HG02623 (cell line): ENCODE measurements at regions not wholly inside any gene's neighbourhood (a gene's known extent, or its start where the extent isn't known, plus 50 kb on each side); places are given as distances from the start of the nearest gene placed in this dataset.

Source experiments
- ATAC-seq: cut with Tn5 transposase; IDR thresholded peaks from one replicate; pipeline ENCODE4 v1.9.1; 2021; ENCODE audit warnings: moderate library complexity; ENCODE audit not compliant: unreplicated experiment

DNA sequence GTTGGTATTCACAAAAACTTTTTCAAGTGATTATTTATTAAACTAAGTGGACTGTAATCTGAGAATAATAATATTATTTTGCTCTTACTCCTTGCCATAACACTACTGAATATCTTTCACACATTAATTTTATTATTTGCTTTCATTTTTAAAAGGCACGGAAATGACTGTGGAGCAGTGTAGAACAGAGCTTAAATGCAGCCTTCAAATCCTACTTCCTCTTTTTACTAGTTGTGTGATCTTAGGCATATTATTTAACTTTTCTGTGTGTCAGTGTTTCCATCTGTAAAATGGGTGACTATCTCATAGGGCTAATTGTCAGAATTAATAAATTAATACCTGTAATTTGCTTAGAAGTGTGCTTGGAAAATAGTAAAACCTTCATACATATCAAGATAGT, 55.5 kb upstream of the SLC8A1 start:
- peak; percentile 79 for ATAC-seq

GRCh38 chr2:40510304-40510703, 58.4 kb upstream of the SLC8A1 start:
- ATAC-seq, result no peak

- no peak for ATAC-seq
Measured at GRCh38 chr2:40511661-40512213, 59.8 kb upstream of the SLC8A1 start.

- ATAC-seq, result no peak
Measured at GRCh38 chr2:40512256-40512655, 60.4 kb upstream of the SLC8A1 start.

DNA sequence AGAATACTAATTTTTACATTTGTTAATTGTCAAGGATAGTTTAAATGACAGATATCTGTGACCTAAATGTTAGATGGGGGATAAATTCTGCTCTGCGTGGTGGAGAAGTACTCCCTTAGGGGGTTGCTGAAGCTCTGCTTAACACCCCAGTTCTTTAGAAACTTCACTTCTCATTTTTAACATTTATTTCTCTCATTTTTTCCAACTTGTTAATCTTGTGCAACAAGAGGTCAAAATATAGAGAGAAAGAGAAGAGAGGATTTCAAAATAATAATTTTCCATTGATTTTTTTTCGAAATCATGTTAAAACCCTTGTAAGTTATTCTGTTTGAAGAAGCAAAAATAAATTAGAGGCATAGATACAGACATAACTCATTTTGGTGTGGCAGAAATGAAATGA, 61.3 kb upstream of the SLC8A1 start:
- ATAC-seq, result no peak

GRCh38 chr2:40516604-40517003, 64.7 kb upstream of the SLC8A1 start:
- ATAC-seq, result no peak

GRCh38 chr2:40528564-40528963, 76.7 kb upstream of the SLC8A1 start:
- ATAC-seq, result no peak

DNA sequence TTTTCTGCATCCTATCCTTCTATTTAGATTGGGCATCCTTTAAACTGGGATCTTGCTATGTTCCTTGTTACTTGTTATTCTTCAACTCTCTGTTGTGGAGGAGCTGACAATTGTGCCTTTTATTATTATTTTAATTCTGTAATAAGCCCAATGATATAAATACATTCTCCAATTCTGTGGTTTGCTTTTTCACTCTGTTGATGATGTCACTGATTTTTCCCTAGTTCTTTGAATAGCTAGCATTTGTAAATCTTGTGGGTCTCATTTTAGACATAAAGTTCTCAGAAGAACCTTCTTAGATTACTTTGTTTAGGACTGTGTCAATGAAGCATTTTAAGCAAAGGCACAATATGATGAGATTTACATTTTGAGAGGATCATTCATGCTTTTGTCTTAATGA, 79.5 kb upstream of the SLC8A1 start:
- ATAC-seq, result no peak

DNA sequence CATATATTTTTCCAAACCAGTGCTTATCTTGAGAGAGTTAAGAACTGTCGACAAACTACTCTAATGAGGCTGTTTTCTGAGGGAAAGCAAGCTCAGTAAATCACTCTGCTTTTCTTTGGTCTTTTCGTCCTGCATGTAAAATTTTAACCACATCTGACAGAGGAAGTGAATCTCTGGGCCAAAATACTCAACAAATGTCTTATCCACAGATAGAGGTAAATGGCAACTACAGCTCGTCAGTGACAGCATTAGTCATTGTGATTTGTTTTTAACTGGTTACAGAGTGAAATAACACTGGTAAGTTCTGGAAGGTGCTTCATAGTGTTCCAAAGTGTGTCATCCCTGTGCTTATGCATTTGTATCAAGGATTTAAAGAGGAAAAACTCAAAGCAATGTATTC, 82.6 kb upstream of the SLC8A1 start:
- ATAC-seq, result no peak

DNA sequence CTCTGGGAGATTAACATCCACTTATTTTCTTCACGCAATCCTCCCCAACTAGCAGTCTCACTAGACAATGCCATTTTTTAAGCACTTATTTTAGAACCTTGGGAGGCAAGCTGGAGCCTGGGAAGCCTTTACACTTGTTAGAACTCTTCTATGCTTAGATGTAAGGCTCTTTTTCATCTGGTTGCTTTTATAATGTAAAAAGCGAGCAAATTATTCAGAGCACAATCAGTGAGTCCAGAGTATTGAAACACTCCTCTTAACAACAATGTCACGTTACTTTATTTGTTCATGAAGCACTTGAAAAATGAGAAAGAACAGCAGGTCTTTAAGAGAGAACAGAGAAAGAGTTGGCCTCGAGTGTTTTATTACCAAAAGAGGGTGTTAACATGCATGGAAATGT, 84.1 kb upstream of the SLC8A1 start:
- ATAC-seq, result no peak

- no peak for ATAC-seq
Measured at GRCh38 chr2:40540026-40540425, 88.1 kb upstream of the SLC8A1 start.

- no peak for ATAC-seq
Measured at GRCh38 chr2:40543381-40543780, 91.5 kb upstream of the SLC8A1 start.

DNA sequence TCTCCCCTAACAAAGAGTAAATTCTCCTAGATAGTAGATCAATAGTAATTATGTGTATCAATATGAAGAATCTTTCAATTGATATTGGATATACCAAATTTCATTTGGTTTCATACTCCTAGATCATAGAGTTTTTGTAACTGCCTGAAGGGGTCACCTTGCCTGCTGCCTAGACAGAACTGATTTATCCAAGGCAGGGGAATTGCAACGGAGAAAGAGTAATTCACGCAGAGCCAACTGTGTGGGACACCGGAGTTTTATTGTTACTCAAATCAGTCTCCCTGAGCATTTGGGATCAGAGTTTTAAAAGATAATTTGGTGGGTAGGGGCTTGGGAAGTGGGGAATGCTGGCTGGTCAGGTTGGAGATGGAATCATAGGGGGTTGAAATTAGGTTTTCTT, 92.2 kb upstream of the SLC8A1 start:
- ATAC-seq, result no peak

DNA sequence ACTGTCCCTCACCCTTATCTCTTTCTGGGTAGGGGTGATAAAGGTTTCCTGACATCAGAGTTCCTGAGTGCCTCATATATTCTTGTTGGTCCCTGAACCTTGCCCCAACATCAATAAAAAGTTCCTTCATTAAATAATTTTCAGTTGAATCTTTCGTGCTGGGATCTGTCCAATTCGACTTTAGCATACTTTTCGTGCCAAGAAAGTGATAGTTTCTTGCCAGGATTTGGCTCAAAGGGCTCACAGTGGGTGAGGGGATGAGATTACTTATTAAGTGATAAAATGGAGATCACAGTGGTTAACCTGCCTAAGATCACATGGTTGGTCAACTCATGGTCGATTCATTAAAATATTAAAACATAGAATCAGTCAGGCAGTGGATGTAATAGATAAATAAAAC, 93.8 kb upstream of the SLC8A1 start:
- ATAC-seq, result no peak

DNA sequence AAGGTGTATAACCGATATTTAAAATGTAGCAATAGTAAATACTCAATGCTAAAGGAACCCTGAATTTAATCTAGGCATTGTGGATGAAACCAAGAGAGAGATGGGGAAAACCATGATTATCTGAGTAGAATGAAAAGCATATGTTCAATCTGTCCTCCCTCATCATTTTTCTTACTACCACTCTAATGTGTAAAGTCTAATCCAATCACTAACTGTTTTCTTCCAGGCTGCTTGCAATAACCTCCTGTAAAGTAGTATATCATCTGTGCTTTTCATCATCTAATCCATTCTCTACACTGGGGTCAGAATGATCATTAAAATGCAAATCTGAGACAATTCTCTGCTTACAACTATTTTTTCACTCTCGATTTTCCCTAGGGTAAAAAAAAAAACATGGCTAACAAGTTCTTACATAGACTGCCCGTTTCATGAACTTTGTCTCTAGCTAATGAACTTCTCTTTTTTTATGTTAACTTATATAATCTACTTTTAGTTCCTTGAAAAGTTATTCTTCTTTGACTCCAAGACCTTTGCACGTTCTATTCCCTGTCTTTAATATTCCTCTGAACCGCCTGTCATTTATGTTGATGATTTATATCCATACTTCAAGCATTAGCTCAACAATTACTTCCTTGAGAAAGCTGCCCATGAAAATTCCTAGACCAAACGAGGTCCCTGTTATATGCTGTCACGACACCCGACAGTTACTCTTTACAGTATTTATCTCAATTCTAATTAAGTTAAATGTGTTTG, 94.7 kb upstream of the SLC8A1 start:
- no peak for ATAC-seq

DNA sequence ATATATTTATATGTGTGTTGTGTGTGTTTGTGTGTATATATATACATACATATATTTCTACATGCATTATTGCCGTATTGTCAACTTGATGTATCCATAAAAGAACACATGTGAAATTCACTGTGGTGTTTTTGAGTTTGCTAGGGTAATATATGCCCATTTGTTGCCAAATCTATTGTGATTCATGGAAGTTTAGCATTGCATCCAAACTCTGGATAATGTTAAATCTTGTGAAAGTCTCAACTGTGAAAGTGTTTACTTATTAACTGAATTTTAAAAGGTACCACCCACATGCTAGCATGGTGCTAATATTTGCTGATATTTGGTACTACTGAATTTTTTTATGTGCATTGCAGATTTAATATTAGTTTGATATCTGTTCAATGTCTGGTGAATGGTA, 96.6 kb upstream of the SLC8A1 start:
- no peak for ATAC-seq

DNA sequence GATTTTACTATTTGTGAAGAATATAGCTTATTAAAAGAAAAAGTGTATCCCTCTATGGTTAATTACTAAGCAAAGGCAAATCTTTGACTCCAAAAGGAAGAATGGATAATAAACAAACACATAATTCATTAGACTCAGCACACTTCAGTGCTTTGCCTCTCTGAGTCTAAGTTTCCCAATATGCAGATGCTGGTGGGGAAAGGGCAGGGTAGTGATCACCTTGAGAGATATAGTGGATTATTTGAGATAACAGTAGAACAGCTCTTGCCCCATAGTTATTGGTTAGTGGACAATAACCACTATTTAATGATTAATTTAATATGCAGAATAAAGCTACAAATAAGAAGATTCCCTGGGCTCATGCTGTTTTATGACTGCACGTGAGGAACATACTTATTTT, 98.2 kb upstream of the SLC8A1 start:
- no peak for ATAC-seq

DNA sequence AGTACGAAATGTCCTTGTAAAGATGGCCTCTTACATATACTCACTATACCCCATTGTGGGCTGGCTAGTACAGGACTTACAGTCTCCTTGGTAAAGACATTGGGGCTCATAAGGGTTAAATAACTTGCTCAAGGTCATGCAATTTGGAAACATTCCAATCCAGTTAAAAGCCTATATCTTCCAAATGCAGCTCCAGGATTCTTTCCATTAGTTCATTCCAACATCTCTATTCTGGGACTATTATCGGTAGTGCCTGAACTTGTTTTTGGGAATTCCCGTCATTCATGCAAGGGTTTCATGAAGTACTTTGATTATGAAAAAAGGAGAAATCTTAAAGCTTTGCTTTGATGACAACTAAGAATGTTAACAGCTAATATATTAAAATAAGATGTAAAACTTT, 99.2 kb upstream of the SLC8A1 start:
- ATAC-seq, result no peak

DNA sequence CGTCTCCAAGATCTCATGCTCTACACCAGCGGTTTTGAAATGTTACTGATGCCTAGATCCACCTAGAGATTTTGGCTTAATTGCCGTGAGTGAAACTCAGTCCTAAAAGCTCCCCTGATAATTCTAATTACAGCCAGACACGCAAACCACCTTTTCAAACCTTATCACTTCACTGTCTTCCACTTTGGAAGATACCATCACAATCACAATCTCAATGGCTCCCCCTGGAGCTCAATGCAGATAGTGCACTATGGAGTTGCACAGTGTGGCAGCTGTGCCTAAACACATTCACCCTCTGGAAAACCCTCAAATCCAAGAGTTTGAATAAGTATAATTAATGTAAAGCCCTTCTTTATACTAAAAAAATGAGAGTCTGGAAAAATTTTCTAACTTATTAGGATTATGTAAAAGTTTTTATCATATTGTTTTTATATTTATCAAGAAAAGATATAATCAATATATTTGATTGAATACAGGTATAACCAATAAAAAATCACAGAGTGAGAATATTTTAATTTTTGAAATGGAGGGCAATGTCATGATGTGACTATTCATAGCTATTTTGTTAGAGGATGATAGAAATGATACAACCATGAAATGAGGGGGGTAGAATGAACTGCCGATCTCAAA, 102.9 kb upstream of the SLC8A1 start:
- ATAC-seq, result peak; percentile 91

GRCh38 chr2:40556293-40556692, 104.4 kb upstream of the SLC8A1 start:
- ATAC-seq, result no peak

DNA sequence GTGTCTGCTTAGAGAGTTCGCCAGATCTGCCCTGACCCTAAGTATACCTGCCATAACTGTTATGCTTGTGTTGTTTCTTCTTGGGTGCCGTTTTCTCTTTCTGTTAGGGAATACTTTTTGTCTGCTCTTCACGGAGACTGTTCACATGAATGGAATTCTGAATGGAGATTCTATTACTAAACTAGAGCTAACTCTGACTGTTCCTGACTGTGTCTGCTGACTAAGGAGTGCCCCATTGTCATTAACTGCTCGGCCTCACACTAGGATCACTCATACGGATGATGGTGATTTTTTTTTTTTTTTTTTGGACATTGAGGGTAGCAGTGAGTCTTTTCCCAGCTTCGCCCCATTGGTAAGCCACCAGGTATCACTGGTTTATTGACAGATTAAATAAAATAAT, 104.8 kb upstream of the SLC8A1 start:
- ATAC-seq, result no peak

DNA sequence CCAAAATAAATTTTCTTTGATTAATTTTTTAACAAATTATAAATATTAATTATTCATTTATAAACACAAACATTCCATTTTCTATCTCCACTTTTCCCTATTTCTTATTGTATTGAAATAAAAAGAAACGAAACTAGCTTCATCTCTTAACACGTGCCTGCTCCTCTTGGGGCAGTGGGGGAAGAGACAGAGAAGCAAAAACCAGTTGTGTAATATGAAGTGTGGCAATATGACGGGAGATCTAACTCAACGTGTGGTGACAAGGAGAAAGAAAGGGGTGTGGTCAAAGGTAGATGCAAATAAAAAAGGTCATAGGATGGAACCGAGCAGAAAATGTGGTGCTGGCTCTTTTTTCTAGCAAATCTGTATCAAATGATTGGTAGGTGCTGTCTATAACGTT, 106.9 kb upstream of the SLC8A1 start:
- no peak for ATAC-seq

DNA sequence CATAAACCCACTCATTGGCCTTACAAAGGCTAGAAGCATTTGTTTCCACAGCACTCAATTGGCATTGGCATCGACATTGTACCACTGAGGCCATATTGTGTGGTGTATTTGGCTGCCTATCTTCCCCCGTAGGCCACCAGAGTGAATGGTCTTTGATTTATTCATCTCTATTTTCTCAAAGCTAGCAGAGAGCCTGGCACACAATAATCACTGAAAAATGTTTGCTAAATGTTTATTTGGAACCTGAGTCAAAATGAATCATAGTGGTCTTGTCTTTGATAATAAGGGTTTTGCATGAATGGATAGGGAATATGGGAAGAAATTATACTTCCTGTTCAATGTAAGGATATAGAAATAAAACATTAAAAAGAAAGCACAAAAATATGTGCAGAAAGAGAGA, 107.3 kb upstream of the SLC8A1 start:
- no peak for ATAC-seq
